Endothelial cell (in vitro differentiated cells): ENCODE measurements at regions not wholly inside any gene's neighbourhood (a gene's known extent, or its start where the extent isn't known, plus 50 kb on each side); places are given as distances from the start of the nearest gene placed in this dataset.

Experiments used
- DNase-seq: peaks from one replicate; pipeline ENCODE4 v3.0.0; 2021; ENCODE audit warnings: low spot score
- H3K27ac Mint-ChIP-seq: one replicate; pipeline ENCODE4 v1.8.0; 2021; ENCODE audit warnings: mixed read lengths, inconsistent platforms; ENCODE audit not compliant: unreplicated experiment
- H3K27me3 Mint-ChIP-seq: one replicate; pipeline ENCODE4 v1.8.0; 2021; ENCODE audit warnings: mild to moderate bottlenecking, moderate library complexity, mixed read lengths, inconsistent platforms; ENCODE audit not compliant: unreplicated experiment
- H3K36me3 Mint-ChIP-seq: one replicate; pipeline ENCODE4 v1.8.0; 2021; ENCODE audit warnings: mild to moderate bottlenecking, low read depth, mixed read lengths, inconsistent platforms; ENCODE audit not compliant: unreplicated experiment
- H3K4me1 Mint-ChIP-seq: one replicate; pipeline ENCODE4 v1.8.0; 2021; ENCODE audit warnings: mild to moderate bottlenecking, mixed read lengths, inconsistent platforms; ENCODE audit not compliant: unreplicated experiment
- H3K4me3 Mint-ChIP-seq: one replicate; pipeline ENCODE4 v1.8.0; 2021; ENCODE audit warnings: mild to moderate bottlenecking, mixed read lengths, inconsistent platforms; ENCODE audit not compliant: unreplicated experiment
- H3K9me3 Mint-ChIP-seq: one replicate; pipeline ENCODE4 v1.8.0; 2021; ENCODE audit warnings: mixed read lengths, inconsistent platforms; ENCODE audit not compliant: unreplicated experiment
- TF ChIP-seq, protein P1 (sequence below): fragments of 200-600 bp; sonication (generic); IDR thresholded peaks from one replicate; pipeline ENCODE4 v1.5.0; 2021; ENCODE audit warnings: antibody characterized with exemption; ENCODE audit not compliant: unreplicated experiment

DNA sequence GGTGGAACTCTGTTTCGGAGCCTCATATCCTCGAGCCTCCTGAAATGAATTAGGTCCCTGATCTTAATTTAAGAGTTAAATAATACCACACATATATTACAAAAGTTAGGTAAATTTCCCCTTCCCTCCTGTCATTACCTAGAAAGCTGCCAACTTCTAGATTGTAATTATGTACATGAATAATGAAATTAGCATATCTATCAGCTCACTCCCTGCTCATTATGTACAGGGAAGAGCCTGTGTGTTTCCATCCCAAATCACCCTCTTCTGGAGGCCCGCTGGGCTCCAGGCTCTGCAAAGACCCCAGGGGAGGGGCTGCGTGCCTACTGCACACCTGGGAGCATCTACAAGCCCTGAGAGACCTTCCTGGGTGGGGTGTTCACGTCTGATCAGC lies 384.1 kb downstream of the MN1 start:
- Mint-ChIP-seq H3K36me3 (no peaks in the 10 kb centered on the region), H3K4me3 (no peak overlapping the region), H3K4me1 (peaks cover 11% of the 10 kb centered on the region), H3K9me3 (no peaks in the 10 kb centered on the region), H3K27ac (peak overlapping the region; percentile 20), H3K27me3 (peaks cover 3% of the 10 kb centered on the region)
- TF ChIP-seq, protein P1, sequence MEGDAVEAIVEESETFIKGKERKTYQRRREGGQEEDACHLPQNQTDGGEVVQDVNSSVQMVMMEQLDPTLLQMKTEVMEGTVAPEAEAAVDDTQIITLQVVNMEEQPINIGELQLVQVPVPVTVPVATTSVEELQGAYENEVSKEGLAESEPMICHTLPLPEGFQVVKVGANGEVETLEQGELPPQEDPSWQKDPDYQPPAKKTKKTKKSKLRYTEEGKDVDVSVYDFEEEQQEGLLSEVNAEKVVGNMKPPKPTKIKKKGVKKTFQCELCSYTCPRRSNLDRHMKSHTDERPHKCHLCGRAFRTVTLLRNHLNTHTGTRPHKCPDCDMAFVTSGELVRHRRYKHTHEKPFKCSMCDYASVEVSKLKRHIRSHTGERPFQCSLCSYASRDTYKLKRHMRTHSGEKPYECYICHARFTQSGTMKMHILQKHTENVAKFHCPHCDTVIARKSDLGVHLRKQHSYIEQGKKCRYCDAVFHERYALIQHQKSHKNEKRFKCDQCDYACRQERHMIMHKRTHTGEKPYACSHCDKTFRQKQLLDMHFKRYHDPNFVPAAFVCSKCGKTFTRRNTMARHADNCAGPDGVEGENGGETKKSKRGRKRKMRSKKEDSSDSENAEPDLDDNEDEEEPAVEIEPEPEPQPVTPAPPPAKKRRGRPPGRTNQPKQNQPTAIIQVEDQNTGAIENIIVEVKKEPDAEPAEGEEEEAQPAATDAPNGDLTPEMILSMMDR = no peak
- no peak for DNase-seq

DNA sequence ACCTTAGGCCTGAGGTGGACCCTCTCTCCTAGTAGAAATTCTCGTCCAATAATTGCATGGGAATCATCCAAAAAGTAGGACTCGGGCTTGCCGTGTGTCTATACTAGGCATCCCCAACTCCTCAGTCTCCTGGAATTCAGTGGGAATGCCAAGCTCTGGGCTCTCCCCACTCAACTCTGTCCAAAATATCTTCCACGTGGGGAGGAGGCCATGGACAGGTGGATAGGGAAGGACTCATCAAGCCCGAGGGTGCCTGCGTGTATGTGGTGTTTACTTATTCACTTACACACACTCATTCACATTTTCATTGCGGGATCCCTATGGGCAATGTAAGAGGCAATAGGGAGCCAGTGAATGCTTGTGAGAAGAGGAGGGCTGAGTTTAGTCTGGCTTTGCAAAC lies 383.3 kb downstream of the MN1 start:
- Mint-ChIP-seq H3K36me3 (no peaks in the 10 kb centered on the region), H3K4me3 (no peak overlapping the region), H3K27ac (no peak overlapping the region), H3K9me3 (no peaks in the 10 kb centered on the region), H3K27me3 (peaks cover 3% of the 10 kb centered on the region), H3K4me1 (peaks cover 11% of the 10 kb centered on the region)
- no peak for DNase-seq
- TF ChIP-seq, protein P1 = no peak

DNA sequence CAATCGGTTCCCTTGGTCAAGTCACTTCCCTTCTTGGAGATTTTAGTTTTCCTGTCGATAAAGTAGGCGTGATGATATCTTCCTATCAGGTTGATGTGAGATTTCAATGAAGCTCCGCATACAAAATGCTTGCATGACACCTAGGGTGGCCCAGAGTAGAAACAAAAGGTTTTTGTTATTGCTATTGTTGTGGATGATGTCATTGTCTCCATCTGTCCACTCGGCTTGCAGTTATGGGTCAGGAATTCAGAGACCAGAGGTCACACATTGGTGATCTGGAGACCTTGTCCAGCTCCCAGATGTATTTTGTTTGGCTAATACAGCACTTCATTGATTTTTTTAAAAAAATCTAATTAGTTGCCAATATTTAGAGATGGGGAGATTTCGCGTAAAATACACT lies 382.1 kb downstream of the MN1 start:
- H3K27ac Mint-ChIP-seq = no peak overlapping the region
- TF ChIP-seq, protein P1 = no peak
- peaks cover 11% of the 10 kb centered on the region for H3K4me1 Mint-ChIP-seq
- no peak overlapping the region for H3K4me3 Mint-ChIP-seq
- no peak for DNase-seq
- H3K9me3 Mint-ChIP-seq = no peaks in the 10 kb centered on the region
- H3K27me3 Mint-ChIP-seq = peaks cover 3% of the 10 kb centered on the region
- H3K36me3 Mint-ChIP-seq = no peaks in the 10 kb centered on the region

DNA sequence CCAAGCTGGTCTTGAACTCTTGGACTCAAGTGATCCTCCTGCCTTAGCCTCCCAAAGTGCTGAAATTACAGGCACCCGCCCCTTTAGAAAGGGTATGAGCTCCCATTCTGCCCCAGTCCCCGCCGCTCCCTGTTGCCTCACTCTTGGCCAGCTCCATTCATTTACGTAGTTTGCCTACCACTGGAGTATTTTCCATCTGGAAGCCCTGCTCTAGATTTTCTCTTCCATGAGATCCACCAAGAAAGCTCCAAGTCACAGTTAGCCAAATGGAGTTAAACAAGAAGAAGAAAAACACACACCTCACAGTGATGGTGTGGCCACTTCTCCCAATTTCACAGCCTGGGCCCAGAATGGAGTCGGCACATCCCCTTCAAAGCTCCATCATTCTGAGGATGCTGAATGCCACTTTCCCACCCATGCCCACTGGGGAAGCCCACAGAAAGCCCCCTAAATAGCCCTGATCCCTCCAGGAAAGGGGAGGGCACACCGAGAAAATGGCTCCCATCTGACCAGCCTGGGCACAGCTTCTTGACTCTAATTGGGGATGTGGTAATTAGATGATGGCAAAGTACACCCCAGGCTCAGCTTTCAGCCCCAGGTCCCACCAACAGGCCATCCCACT lies 381.2 kb downstream of the MN1 start:
- no peak overlapping the region for H3K4me3 Mint-ChIP-seq

DNA sequence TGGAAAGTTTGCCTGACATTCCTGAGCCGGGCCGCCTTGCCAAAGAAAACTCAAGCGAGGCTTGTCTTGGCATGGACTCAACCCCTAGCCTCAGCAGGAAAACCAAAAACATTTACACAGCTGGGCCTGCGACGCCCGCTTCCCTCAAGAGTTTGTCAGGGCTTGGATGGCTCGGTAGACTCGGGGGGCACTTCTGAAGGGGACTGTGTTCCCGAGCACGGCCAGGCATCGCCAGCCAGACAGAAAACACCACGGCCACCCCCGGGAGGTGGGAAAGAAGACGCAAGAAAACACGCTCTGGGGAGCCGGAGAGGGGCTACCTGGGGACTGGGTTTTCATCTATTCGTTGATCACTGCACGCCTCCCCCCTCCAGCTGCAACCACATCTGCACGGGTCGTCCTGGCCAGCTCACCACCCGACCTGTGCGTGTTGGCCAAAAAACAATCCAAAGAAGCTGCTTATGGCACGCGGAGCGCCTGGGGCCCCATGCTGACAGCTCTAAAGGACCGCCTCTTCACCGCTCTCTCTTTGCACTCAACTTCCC lies 380.7 kb downstream of the MN1 start:
- DNase-seq = no peak
- H3K4me1 Mint-ChIP-seq = peaks cover 9% of the 10 kb centered on the region
- no peaks in the 10 kb centered on the region for H3K36me3 Mint-ChIP-seq
- H3K4me3 Mint-ChIP-seq = no peak overlapping the region
- no peak overlapping the region for H3K27ac Mint-ChIP-seq
- TF ChIP-seq, protein P1 = no peak
- H3K27me3 Mint-ChIP-seq = peaks cover 3% of the 10 kb centered on the region
- no peaks in the 10 kb centered on the region for H3K9me3 Mint-ChIP-seq

More for the DNA sequence above, 381.2 kb downstream of the MN1 start:
- Mint-ChIP-seq H3K27ac (no peak overlapping the region), H3K36me3 (no peaks in the 10 kb centered on the region), H3K27me3 (peaks cover 3% of the 10 kb centered on the region), H3K4me1 (peaks cover 11% of the 10 kb centered on the region), H3K9me3 (no peaks in the 10 kb centered on the region)
- DNase-seq = no peak
- TF ChIP-seq, protein P1 = no peak
